T-helper 2 cell treated with Interferon-gamma antibody and Interleukin-4, amounts not matched to agents 5 μg/mL and 100 μg/mL, for 36 hours (primary cell): ENCODE measurements at regions not wholly inside any gene's neighbourhood (a gene's known extent, or its start where the extent isn't known, plus 50 kb on each side); places are given as distances from the start of the nearest gene placed in this dataset.

Source experiments
- DNase-seq: peaks from one replicate; pipeline ENCODE4 v3.0.0; 2021; ENCODE audit warnings: low spot score
- H3K27ac Mint-ChIP-seq: one replicate; pipeline ENCODE4 v1.8.0; 2021; ENCODE audit warnings: mild to moderate bottlenecking, mixed read lengths
- H3K27me3 Mint-ChIP-seq: one replicate; pipeline ENCODE4 v1.8.0; 2021; ENCODE audit warnings: low read depth, mixed read lengths
- H3K36me3 Mint-ChIP-seq: one replicate; pipeline ENCODE4 v1.8.0; 2021; ENCODE audit warnings: low read depth, mixed read lengths
- H3K4me1 Mint-ChIP-seq: one replicate; pipeline ENCODE4 v1.8.0; 2021; ENCODE audit warnings: low read depth, mixed read lengths
- H3K4me3 Mint-ChIP-seq: one replicate; pipeline ENCODE4 v1.8.0; 2022; ENCODE audit warnings: mild to moderate bottlenecking, moderate library complexity, mixed read lengths
- H3K9me3 Mint-ChIP-seq: one replicate; pipeline ENCODE4 v1.8.0; 2021; ENCODE audit warnings: mixed read lengths

- Mint-ChIP-seq H3K36me3 (no peaks in the 10 kb centered on the region), H3K27me3 (peaks cover 29% of the 10 kb centered on the region), H3K4me3 (no peak overlapping the region), H3K27ac (no peak overlapping the region), H3K9me3 (no peaks in the 10 kb centered on the region), H3K4me1 (peaks cover 15% of the 10 kb centered on the region)
- no peak for DNase-seq
Observed at GRCh38 chr1:226793620-226794276, 54.7 kb upstream of the ITPKB start.

GRCh38 chr1:226792368-226792767, 53.3 kb upstream of the ITPKB start:
- H3K4me1 Mint-ChIP-seq: peaks cover 8% of the 10 kb centered on the region
- no peak overlapping the region for H3K4me3 Mint-ChIP-seq
- H3K27me3 Mint-ChIP-seq: peaks cover 38% of the 10 kb centered on the region
- no peak overlapping the region for H3K27ac Mint-ChIP-seq
- no peaks in the 10 kb centered on the region for H3K36me3 Mint-ChIP-seq
- DNase-seq: no peak
- no peaks in the 10 kb centered on the region for H3K9me3 Mint-ChIP-seq

- Mint-ChIP-seq H3K27me3 (peaks cover 38% of the 10 kb centered on the region), H3K36me3 (no peaks in the 10 kb centered on the region), H3K9me3 (no peaks in the 10 kb centered on the region), H3K4me3 (no peak overlapping the region), H3K4me1 (peaks cover 1% of the 10 kb centered on the region), H3K27ac (no peak overlapping the region)
- no peak for DNase-seq
Observed at GRCh38 chr1:226790545-226791181, 51.6 kb upstream of the ITPKB start.

- no peak for DNase-seq
- H3K27me3 Mint-ChIP-seq: peaks cover 28% of the 10 kb centered on the region
- no peaks in the 10 kb centered on the region for H3K4me1 Mint-ChIP-seq
- no peaks in the 10 kb centered on the region for H3K36me3 Mint-ChIP-seq
- no peaks in the 10 kb centered on the region for H3K9me3 Mint-ChIP-seq
- no peak overlapping the region for H3K4me3 Mint-ChIP-seq
- no peak overlapping the region for H3K27ac Mint-ChIP-seq
Observed at GRCh38 chr1:226788965-226789364, 49.9 kb upstream of the ITPKB start.
